GM20000 (cell line): ENCODE measurements at regions not wholly inside any gene's neighbourhood (a gene's known extent, or its start where the extent isn't known, plus 50 kb on each side); places are given as distances from the start of the nearest gene placed in this dataset.

Experiments used
- DNase-seq: peaks from one replicate; pipeline ENCODE4 v3.0.0; 2012; ENCODE audit warnings: low spot score
- CTCF ChIP-seq: IDR thresholded peaks from 2 replicates; pipeline ENCODE4 v1.5.1; 2012; ENCODE audit warnings: mild to moderate bottlenecking, control low read depth; ENCODE audit errors: extremely low read depth, missing control alignments

GRCh38 chr9:12993466-12993865, 218.6 kb downstream of the LURAP1L start:
- no peak for TF ChIP-seq CTCF
- DNase-seq = no peak

DNA sequence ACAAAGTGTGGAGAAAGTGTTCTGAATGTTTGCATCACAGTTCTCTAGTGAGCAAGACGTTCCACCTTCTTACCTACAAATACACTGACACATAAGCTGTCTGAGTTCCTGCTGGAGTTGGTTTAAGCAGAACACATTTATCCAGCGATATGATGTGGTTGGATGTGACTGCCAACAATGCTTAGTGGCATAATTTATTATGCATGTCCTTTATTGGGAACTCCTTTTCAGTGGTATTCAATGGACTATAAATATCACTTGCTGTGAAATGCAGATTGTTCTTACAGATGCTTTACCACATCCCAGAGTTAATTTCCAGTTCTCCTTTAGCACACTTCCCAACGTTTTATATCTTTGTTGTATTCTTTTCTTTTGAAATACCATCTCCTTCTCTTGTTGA, 222.2 kb downstream of the LURAP1L start:
- DNase-seq = no peak
- no peak for TF ChIP-seq CTCF

DNA sequence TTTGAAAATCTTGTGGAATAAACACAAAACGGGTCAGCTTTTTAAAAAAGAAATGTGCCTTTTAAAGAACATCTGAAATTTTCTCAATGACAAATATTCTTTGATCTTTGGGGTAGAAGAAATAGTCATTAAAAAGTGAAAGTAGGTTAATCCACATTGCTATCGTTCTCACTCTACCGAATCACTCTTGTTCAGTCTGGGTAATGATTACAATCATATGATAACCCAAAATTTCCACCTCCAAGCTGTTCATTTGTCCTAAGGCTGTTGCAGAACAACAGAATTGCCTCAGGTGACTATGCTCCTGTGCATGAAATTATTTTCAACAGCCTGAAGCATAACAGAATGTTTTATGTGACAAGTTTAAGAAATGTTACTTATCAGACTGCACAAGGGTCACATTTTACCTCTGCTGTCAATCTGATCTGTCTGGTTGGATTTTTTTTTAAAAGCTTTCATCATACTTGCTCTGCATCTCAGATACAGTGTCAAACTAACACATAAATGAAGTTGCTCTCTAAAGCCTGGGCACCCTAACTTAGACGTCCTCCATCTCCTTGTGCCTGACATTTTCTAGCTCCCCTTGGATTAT, 227.3 kb downstream of the LURAP1L start:
- no peak for TF ChIP-seq CTCF
- DNase-seq = no peak

- no peak for TF ChIP-seq CTCF
- no peak for DNase-seq
Measured at GRCh38 chr9:13002740-13003139, 227.9 kb downstream of the LURAP1L start.

DNA sequence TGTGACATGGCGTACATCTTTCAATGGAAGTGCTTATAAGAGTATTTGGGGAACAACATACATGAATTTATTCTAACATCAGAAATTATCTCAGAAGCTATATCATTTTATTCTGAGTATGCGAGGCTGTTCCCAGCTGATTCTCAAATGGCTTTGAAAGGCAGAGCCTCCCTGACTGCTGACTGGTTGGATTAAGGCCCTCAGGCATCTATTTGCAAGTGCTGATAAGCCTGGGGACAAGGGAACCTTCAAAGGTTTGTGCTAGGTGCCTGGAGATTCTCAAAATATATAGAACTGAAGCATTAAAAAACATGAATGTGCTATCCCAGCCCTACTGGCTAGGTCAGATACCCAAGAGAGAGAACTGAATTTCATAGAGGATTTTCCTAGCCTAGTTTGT, 235.1 kb downstream of the LURAP1L start:
- DNase-seq = no peak
- no peak for TF ChIP-seq CTCF

GRCh38 chr9:13013991-13014883, 239.4 kb downstream of the LURAP1L start:
- TF ChIP-seq CTCF = no peak

GRCh38 chr9:13017260-13017659, 242.4 kb downstream of the LURAP1L start:
- TF ChIP-seq CTCF = no peak
- no peak for DNase-seq

More at GRCh38 chr9:13013991-13014883, 239.4 kb downstream of the LURAP1L start:
- DNase-seq = no peak
